ENCODE measurements at regions not wholly inside any gene's neighbourhood (a gene's known extent, or its start where the extent isn't known, plus 50 kb on each side); places are given as distances from the start of the nearest gene placed in this dataset.
"Not testable (repeated sequence)": the region's sequence is repeated elsewhere in the genome, so short reads cannot be mapped to it uniquely, and the experiment has no call there.

DNA sequence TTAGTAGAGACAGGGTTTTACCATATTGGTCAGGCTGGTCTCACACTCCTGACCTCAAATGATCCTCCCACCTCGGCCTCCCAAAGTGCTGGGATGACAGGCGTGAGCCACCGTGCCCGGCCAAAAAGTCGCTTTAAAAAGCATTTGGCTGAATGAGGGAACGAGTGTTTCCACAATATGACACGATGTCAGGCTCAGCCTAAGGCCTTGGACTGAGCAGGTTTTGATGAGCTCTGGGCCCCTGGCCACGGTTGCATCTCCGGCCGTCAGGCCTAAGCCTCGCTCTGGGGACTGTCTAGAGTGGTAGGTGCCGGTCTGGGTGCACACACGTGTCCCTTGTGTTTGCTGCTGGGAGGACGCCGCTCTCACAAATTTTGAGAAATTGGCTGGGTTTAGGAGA lies 120.3 kb downstream of the NPIPB11 start:
- H3K4me3 Mint-ChIP-seq = peak overlapping the region in 1 of 3 experiments; percentile 8
- H3K27me3 Mint-ChIP-seq (ENCODE audit: low read depth); H3K36me3 Mint-ChIP-seq (ENCODE audit: low read depth): not testable (repeated sequence)
- peaks cover 13% of the 10 kb centered on the region for H3K9me3 Mint-ChIP-seq
- H3K4me1 Mint-ChIP-seq = peaks cover 43% of the 10 kb centered on the region
- H3K27ac Mint-ChIP-seq = peak overlapping the region; percentile 58 to 81 (median 76)

DNA sequence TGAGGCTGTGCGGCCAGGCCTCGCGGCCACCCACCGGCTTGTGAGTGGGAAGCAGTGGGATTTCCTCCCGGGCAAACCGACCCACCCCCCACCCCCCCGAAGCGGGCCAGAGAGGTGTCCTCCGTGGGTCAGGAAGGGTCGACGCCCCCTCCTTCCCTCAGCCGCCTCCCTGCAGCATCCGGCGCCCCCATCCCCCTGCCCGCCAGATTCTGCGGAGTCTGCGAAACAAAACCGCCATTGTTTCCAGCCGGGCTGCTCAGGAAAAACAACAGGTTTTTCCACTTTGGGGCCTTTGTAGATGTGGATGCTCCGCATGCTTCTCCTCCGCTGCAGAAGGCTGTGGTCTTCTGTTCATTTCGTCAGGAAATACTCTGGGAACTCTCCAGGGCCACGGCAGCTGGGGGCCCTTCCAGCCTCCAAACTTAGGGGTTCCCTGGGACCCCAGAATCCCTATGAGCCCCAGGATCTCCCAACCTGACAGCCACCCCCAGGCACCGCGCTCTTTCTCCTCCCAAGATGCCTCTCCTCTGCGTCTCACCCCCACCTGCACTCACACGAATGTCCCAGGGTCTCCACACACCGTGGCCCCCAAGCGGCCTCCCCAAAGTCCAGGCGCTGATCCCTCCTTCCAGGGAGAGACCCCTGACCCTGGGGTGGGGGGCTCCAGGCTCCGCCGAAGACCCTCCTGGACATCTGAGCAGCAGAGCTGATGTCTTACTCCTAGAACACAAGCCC lies 121.2 kb downstream of the NPIPB11 start:
- not testable (repeated sequence) for H3K27me3 Mint-ChIP-seq (ENCODE audit: low read depth); H3K36me3 Mint-ChIP-seq (ENCODE audit: low read depth)
- Mint-ChIP-seq H3K4me1 (peaks cover 37% of the 10 kb centered on the region), H3K27ac (peak overlapping the region; percentile 89 to 94 (median 91)), H3K4me3 (peak overlapping the region; percentile 43 to 57 (median 46)), H3K9me3 (peaks cover 13% of the 10 kb centered on the region)

DNA sequence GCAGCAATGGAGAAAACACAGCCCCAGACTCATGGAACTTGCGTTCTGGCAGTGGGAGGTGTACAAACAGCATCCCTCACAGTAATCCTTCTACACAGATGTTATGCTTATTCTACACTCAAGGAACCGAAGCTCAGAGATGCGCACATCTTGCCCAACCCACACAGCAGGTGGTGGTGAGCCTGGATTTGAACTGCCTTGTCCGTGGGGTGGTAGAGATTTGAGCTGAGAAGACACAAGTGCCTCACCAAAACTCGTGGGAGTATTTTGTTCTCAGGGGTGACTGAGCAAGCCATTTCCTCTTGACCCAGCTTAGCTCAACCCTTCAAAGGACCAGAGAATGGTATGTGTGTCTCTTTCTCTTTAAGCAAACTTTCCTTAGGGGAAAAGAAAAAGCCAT lies 121.8 kb downstream of the NPIPB11 start:
- peak overlapping the region; percentile 89 to 94 (median 91) for H3K27ac Mint-ChIP-seq
- H3K4me1 Mint-ChIP-seq = peaks cover 36% of the 10 kb centered on the region
- not testable (repeated sequence) for H3K36me3 Mint-ChIP-seq (ENCODE audit: low read depth); H3K27me3 Mint-ChIP-seq (ENCODE audit: low read depth)
- H3K9me3 Mint-ChIP-seq = peaks cover 13% of the 10 kb centered on the region
- peak overlapping the region in 1 of 3 experiments; percentile 19 for H3K4me3 Mint-ChIP-seq

DNA sequence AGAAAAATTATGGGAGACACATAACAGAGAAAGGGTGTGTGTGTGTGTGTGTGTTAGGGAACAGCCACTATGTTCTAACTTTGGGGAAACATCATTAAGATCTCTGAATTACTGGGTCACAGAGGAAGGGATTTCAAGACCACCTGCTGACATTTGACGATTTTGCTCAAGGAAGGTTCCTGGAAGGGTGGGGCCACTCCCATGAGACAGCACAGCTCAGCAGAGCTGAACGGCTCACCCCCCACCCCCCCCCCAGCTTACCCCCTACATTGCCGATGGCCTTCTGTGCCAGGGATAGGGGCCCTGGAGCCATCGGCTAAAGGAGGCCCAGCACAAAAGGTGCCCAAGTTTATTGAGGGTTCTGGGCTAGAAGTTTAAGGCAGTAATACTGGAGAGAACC lies 122.4 kb downstream of the NPIPB11 start:
- H3K27me3 Mint-ChIP-seq (ENCODE audit: low read depth); H3K4me3 Mint-ChIP-seq; H3K36me3 Mint-ChIP-seq (ENCODE audit: low read depth): not testable (repeated sequence)
- H3K27ac Mint-ChIP-seq = peak overlapping the region; percentile 38 to 94 (median 89)
- H3K4me1 Mint-ChIP-seq = peaks cover 32% of the 10 kb centered on the region
- H3K9me3 Mint-ChIP-seq = peaks cover 13% of the 10 kb centered on the region

DNA sequence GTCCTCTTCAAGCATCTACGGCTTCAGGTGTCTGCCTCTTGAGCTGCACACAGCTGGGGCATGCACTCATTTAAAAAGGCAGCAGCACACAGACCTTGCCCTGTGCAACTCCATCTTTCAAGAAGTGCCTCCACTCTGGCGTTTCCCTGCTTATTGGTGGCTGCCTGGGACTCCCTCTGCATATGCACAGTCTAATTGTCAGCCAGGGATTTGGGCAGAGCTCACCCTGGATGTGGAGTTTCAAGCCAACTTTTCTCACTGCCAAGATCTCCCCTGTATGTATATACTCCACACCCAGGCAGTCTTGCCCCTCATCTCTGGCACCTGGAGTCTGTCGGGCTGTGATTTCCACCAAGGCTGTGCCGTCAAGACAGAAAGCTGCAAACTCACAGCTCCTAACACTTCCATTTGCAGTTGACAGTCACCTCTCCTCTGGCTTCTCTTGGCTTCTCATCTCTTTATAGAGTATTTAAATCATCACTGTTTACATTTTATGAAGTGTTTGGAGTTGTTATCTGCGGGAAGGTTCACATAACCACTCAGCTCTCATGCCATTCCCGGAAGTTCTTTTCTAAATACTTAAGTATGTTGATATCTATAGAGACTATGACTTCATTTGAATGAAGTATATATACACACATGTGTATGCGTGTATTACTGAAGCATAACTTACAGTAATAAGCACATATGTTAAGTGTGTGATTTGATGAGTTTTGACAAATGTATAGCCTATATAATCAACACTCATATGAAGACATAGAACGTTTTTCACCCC lies 128.2 kb downstream of the NPIPB11 start:
- H3K27me3 Mint-ChIP-seq (ENCODE audit: low read depth); H3K36me3 Mint-ChIP-seq (ENCODE audit: low read depth); H3K4me3 Mint-ChIP-seq: not testable (repeated sequence)

DNA sequence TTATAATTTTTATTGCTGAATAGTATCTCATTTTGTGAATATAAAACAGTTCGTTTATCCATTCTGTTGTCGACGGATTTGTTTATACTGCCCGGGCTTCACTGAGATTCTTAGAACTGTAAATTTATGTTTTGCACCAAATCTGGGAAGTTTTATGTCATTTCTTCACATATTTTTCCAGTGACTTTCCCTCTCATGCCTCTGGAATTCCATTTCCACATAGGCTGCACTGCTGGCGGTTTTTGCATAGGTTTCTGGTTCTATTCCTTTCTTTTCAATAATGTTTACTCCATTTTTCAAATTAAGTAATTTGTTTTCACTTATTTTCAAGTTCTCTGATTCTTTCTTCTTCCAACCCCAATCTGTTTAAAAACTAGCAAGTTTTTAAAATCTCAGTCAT lies 130.1 kb downstream of the NPIPB11 start:
- H3K9me3 Mint-ChIP-seq; H3K27me3 Mint-ChIP-seq (ENCODE audit: low read depth); H3K36me3 Mint-ChIP-seq (ENCODE audit: low read depth): not testable (repeated sequence)

More for the DNA sequence above, 128.2 kb downstream of the NPIPB11 start:
- H3K4me1 Mint-ChIP-seq = peaks cover 17% of the 10 kb centered on the region
- H3K9me3 Mint-ChIP-seq = peaks cover 13% of the 10 kb centered on the region
- peak overlapping the region in 1 of 3 experiments; percentile 9 for H3K27ac Mint-ChIP-seq

DNA sequence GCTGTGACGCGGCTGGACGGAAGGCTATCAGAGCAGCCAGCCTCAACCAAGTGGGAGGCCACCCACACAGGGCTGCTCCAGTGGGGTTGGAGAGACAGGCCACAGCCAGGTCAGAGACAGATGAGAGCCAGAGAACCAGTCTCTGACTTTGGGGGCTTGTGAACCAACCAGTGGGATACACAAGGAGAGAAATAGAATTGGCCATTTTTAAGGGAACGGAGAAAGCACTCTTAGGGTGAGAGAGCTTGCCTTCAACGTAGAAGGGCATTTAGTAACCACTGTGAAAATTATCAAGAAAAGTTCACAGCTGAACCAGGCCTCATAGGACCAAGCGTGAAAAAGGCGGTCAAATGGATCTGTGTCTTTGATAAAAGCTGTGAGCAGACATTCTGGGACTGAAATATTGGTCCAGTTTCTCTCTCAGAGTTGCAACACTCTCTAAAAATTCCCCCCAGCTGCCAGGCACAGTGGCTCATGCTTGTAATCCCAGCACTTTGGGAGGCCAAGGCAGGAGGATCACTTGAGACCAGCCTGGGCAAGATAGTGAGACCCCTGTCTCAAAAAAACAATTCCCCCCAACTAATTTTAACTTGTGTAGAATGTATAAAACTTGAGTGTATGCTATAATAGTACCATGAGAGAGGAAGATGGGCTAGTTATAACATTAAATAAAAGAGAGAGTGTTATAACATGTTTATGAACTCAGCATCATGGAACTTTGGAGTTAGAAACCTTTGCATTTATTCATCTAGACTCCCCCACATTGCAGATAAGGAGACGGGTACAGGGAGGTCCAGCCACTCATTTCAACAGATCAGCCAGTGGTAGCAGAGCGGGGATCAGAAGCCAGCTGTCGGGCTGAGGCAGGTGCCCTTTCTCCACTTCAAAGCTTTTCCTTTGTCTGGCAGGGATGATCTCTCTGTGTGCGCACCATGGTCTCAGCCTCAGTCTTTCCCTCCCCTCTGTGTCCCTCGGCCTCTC lies 132.2 kb downstream of the NPIPB11 start:
- H3K36me3 Mint-ChIP-seq (ENCODE audit: low read depth); H3K4me3 Mint-ChIP-seq; H3K27me3 Mint-ChIP-seq (ENCODE audit: low read depth); H3K9me3 Mint-ChIP-seq: not testable (repeated sequence)
- Mint-ChIP-seq H3K4me1 (peaks cover 23% of the 10 kb centered on the region), H3K27ac (peak overlapping the region in 2 of 3 experiments; percentile 6 to 44)

More for the DNA sequence above, 130.1 kb downstream of the NPIPB11 start:
- H3K4me3 Mint-ChIP-seq, H3K27ac Mint-ChIP-seq: not testable (repeated sequence)
- H3K4me1 Mint-ChIP-seq = peaks cover 19% of the 10 kb centered on the region

DNA sequence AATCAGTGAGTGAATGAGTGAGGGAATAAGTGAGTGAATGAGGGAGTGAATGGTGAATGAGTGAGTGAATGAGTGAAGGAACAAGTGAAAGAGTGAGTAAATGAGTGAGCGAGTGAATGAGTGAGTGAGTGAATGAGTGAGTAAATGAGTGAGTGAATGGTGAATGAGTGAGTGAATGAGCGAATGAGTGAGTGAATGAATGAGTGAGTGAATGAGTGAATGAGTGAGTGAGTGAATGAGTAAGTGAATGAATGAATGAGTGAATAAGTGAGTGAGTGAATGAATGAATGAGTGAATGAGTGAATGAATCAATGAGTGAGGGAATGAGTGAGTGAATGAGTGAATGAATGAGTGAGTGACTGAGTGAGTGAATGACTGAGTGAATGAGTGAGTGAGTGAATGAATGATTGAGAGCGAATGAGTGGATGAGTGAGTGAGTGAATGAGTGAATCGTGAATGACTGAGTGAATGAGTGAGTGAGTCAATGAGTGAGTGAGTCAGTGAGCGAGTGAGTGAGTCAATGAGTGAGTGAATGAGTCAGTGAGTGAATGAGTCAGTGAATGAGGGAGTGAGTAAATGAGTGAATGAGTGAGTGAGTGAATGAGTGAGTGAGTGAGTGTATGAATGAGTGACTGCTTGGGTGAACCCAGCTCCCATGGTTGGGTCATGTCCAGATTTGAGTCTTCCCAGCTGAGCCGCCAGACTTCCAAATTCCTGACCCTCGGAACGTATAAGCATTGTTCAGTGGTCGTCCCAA lies 133.0 kb downstream of the NPIPB11 start:
- H3K4me1 Mint-ChIP-seq = peaks cover 17% of the 10 kb centered on the region
- not testable (repeated sequence) for H3K4me3 Mint-ChIP-seq; H3K27me3 Mint-ChIP-seq (ENCODE audit: low read depth); H3K27ac Mint-ChIP-seq; H3K36me3 Mint-ChIP-seq (ENCODE audit: low read depth); H3K9me3 Mint-ChIP-seq

DNA sequence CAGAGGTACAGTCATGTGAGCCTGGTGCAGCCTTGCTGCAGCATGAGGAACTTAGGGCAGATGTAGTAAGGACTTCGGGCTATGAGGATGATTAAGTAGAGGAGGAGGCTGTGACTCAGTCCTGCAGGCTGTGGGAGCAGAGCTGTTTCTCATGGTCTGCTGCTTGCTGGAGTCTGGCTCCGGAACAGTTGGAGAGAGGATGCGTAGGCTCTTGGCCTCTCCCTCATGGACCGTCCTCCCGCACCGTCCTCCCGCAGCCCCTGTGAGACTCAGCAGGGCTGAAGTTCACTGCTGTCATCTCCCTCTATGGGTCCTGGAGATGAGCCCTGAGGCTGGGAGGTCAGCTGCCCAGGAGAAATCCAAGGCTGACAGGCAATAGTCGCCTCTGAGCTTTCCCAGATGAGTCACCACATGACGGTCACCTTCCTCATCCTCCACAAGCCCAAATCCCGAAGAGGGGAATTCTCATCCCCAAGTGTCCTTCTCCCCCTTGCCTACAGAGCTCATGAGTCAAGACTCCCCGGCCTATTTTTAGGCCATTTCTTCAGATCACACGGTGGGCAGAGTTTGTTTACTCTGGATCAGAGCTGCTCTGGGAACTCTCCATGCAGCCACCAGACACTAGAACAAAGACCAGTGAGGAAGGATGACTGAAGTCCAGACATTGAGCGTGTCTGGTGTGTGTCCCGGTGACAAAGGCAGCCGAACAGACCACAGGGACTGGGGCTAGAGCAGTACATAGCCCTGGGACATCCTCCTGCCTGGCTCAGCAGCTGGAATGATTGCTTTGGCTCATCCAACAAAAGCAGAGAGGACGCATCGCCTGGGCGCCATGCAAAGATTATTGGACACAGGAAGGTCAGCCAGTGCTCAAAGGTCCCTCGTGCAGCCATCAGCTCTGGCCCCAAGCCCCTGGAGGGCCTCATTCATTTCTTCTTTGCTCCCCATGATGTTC lies 134.5 kb downstream of the NPIPB11 start:
- not testable (repeated sequence) for H3K36me3 Mint-ChIP-seq (ENCODE audit: low read depth); H3K27ac Mint-ChIP-seq; H3K4me3 Mint-ChIP-seq; H3K27me3 Mint-ChIP-seq (ENCODE audit: low read depth); H3K9me3 Mint-ChIP-seq
- peaks cover 14% of the 10 kb centered on the region for H3K4me1 Mint-ChIP-seq

DNA sequence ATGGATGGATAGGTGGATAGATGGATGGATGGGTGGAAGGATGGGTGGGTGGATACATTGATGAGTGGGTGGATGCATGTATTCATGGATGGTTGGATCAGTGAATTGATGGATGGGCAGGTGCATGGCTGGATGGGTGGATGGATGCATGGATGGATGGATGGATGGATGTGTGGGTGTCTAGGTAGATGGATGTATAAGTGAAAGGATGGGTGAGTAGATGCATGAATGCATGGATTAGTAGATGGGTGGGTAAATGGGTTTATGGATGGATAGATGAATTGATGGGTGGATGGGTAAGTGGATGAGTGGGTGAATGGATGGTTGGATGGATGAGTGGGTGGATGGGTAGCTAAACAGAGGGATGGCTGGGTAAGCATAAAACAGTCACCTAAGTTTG lies 135.6 kb downstream of the NPIPB11 start:
- H3K9me3 Mint-ChIP-seq; H3K36me3 Mint-ChIP-seq (ENCODE audit: low read depth); H3K4me3 Mint-ChIP-seq; H3K27ac Mint-ChIP-seq; H3K27me3 Mint-ChIP-seq (ENCODE audit: low read depth): not testable (repeated sequence)
- peaks cover 21% of the 10 kb centered on the region for H3K4me1 Mint-ChIP-seq

DNA sequence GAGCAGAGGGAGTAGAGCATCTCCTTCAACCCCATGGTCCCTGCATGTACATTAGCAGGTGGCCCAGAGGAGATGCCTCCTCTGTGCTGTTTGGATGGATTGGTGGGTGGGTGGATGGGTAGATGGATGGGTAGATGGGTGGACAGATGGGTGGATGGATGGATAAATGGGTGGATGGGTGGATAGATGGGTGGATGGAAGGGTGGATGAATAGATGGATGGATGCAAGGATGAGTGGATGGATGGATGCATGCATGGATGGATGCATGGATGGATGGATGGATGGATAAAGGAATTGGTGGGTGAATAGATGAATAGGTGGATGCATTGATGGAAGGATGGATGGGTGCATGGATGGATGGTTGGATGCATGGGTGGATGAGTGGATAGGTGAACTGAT lies 136.5 kb downstream of the NPIPB11 start:
- peaks cover 19% of the 10 kb centered on the region for H3K4me1 Mint-ChIP-seq
- H3K4me3 Mint-ChIP-seq; H3K36me3 Mint-ChIP-seq (ENCODE audit: low read depth); H3K27me3 Mint-ChIP-seq (ENCODE audit: low read depth); H3K27ac Mint-ChIP-seq; H3K9me3 Mint-ChIP-seq: not testable (repeated sequence)

DNA sequence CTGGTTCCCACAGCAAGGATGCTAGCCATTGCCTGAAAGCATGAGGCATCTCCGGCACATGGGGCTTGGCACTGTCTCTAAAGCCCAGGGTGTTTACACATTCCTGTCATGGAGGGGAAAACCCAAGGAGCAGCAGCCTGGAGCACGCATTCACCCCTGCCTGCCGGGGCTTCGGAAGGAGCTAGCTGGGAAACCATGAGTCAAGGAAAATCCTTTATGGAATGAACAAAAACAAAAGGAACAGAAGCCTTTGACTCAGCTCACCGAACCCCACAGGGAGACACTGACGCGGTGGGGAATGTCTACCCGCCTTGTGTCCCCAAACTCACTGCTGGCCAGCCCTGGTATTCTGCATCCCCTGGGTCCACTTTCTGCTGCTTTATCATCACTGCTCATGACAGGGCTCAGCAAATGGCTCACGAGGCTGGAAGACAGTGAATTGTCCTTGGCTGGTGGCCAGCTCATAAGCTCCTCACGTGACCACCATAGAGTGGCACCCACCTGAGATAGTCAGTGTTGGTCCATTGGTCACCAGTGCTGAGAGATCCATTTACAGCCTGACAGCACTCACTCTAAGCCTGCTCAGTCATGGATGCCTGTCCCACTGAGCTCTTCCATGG lies 137.2 kb downstream of the NPIPB11 start:
- H3K9me3 Mint-ChIP-seq; H3K36me3 Mint-ChIP-seq (ENCODE audit: low read depth); H3K27me3 Mint-ChIP-seq (ENCODE audit: low read depth); H3K4me3 Mint-ChIP-seq; H3K27ac Mint-ChIP-seq: not testable (repeated sequence)
- peaks cover 20% of the 10 kb centered on the region for H3K4me1 Mint-ChIP-seq

DNA sequence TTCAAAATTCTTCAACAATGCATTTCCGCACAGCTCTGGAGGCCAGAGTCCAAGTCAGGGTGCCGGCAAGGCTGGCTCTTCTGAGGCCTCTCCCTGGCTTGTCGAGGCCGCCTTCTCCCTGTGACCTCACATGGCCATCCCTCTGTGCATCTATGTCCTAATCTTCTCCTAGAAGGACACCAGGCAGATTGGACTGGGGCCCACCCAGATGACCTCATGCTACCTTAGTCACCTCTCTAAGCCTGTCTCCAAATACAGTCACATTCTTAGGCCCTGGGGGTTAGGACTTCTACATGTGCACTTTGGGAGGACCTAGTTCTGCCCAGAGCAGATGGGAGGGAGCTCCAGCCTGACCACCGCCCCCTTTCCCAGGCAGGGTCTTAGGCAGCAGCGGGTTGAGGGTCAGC lies 137.7 kb downstream of the NPIPB11 start:
- H3K4me1 Mint-ChIP-seq = peaks cover 23% of the 10 kb centered on the region
- not testable (repeated sequence) for H3K9me3 Mint-ChIP-seq; H3K27ac Mint-ChIP-seq; H3K27me3 Mint-ChIP-seq (ENCODE audit: low read depth); H3K36me3 Mint-ChIP-seq (ENCODE audit: low read depth); H3K4me3 Mint-ChIP-seq
